Lung (tissue), 11 donors: ENCODE measurements at regions not wholly inside any gene's neighbourhood (a gene's known extent, or its start where the extent isn't known, plus 50 kb on each side); places are given as distances from the start of the nearest gene placed in this dataset.

Source experiments
- ATAC-seq: fragments of 200-7000 bp; cut with Tn5 transposase; one replicate; pipeline ENCODE4 v1.9.1; 2020; ENCODE audit warnings: moderate number of reproducible peaks; ENCODE audit not compliant: insufficient read depth, low FRiP score
- DNase-seq, 3 donors: peaks; one replicate each; pipeline ENCODE4 v3.0.0-alpha.2; 2013 to 2017
- H3K27ac ChIP-seq, 2 donors: one replicate each; pipeline ENCODE4 v1.5.1; 2013; ENCODE audit warnings: mild to moderate bottlenecking in 2 of 2, moderate library complexity in 2 of 2, control low read depth in 1 of 2, inconsistent platforms in 1 of 2, low read depth in 1 of 2, low read length in 1 of 2
- H3K27me3 ChIP-seq, 3 donors: one replicate each; pipeline ENCODE4 v1.5.1; 2013; ENCODE audit warnings: low read length in 2 of 3; ENCODE audit not compliant: control insufficient read depth in 3 of 3, insufficient read depth in 3 of 3
- H3K36me3 ChIP-seq, 4 donors: one replicate each; pipeline ENCODE4 v1.5.1; 2013; ENCODE audit warnings: low read length in 4 of 4, mild to moderate bottlenecking in 1 of 4, moderate library complexity in 1 of 4; ENCODE audit not compliant: control insufficient read depth in 4 of 4, insufficient read depth in 4 of 4
- H3K4me1 ChIP-seq, 5 donors: one replicate each; pipeline ENCODE4 v1.5.1; 2013; ENCODE audit warnings: low read length in 5 of 5, mild to moderate bottlenecking in 2 of 5, moderate library complexity in 1 of 5; ENCODE audit not compliant: control insufficient read depth in 5 of 5, insufficient read depth in 5 of 5
- H3K4me3 ChIP-seq: one replicate; pipeline ENCODE4 v1.5.1; 2013; ENCODE audit warnings: mild to moderate bottlenecking, control low read depth, moderate library complexity
- H3K9ac ChIP-seq, 2 donors: one replicate each; pipeline ENCODE4 v1.5.1; 2013; ENCODE audit warnings: low read length in 2 of 2, control low read depth in 1 of 2; ENCODE audit not compliant: insufficient read depth in 1 of 2
- H3K9me3 ChIP-seq, 4 donors: one replicate each; pipeline ENCODE4 v1.5.1; 2013; ENCODE audit warnings: low read length in 3 of 4, mild to moderate bottlenecking in 1 of 4, moderate library complexity in 1 of 4; ENCODE audit not compliant: control insufficient read depth in 4 of 4, insufficient read depth in 3 of 4
- WGBS, 2 donors: extraction: QIAGEN DNeasy Blood & Tissue Kit; methylation state at CpG; one replicate each; pipeline ENCODE4 v1.1.7; 2013; 5-methylcytosine and 5-hydroxymethylcytosine counted together
- TF ChIP-seq, protein P1 (sequence below): IDR thresholded peaks from 2 replicates; pipeline ENCODE4 v1.5.1; 2012; ENCODE audit warnings: mild to moderate bottlenecking; ENCODE audit errors: control extremely low read depth, extremely low read depth
- donor health status: control.
- donor health status: control.
- donor health status: Bipolar disorder and iron deficiency.
- donor health status: healthy.
- donor health status: DM: yes; HTN: yes; CAD: no.

DNA sequence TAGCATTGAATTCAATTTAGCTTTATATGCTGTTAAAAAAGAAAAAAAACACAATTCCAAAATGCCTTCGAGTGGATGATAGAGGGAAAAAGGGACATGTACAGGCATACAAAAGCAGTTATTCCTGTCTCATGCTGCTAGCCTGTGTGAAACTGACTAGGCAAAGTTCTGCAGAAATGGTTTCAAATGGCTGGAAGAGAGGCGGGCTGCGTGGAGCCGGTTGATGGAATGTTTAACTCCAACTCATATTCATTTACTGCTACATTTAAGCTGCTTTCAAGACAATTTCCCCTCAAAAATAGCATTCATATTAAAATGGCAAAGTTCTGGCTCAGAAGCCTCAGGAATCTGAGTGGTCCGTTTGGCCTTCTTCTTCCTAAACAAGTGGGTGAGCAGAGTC is 143.8 kb upstream of the PPARGC1A start:
- 85 to 86% methylated on average over 5 of the region's 5 CpGs for WGBS, 2 donors
- H3K4me1 ChIP-seq = peaks cover 0 to 10% (median 0%) of the 10 kb centered on the region in 5 donors
- TF ChIP-seq, protein P1, sequence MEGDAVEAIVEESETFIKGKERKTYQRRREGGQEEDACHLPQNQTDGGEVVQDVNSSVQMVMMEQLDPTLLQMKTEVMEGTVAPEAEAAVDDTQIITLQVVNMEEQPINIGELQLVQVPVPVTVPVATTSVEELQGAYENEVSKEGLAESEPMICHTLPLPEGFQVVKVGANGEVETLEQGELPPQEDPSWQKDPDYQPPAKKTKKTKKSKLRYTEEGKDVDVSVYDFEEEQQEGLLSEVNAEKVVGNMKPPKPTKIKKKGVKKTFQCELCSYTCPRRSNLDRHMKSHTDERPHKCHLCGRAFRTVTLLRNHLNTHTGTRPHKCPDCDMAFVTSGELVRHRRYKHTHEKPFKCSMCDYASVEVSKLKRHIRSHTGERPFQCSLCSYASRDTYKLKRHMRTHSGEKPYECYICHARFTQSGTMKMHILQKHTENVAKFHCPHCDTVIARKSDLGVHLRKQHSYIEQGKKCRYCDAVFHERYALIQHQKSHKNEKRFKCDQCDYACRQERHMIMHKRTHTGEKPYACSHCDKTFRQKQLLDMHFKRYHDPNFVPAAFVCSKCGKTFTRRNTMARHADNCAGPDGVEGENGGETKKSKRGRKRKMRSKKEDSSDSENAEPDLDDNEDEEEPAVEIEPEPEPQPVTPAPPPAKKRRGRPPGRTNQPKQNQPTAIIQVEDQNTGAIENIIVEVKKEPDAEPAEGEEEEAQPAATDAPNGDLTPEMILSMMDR = no peak
- no peaks in the 10 kb centered on the region for H3K36me3 ChIP-seq
- H3K4me3 ChIP-seq = no peak overlapping the region
- H3K9ac ChIP-seq = no peak overlapping the region
- no peak for ATAC-seq
- no peaks in the 10 kb centered on the region for H3K27me3 ChIP-seq
- DNase-seq = no peak
- H3K9me3 ChIP-seq = no peaks in the 10 kb centered on the region
- H3K27ac ChIP-seq = no peak overlapping the region

DNA sequence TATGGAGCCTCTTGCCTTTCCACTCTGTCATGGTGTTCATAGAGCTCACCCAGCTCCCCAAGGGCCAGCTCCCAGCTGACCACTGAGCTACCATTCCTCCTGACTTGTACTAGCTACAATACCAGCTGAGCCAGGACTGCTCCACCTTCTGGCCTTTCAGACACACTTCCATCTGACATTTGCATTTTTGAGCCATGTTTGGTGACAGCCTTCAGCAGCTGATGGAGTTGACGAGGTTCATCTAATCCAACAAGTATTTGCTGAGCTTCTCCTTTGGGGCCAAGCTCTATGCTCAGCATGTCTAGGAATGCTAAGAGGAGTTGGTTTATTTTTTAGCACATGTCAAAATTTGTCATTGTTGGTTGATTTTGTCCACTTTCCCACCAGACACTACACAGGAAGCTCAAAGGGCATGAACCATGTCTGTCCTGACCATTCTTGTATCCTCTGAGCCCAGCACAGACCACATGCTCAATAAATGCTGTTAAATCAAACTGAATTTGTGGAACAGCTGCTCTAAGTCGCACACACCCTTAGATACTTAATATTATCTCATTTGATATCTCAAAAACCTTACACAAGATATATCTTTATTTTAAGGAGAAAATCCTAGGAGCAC is 142.6 kb upstream of the PPARGC1A start:
- Histone ChIP-seq H3K9me3 (no peaks in the 10 kb centered on the region), H3K4me1 (peaks cover 0 to 14% (median 0%) of the 10 kb centered on the region in 5 donors), H3K27me3 (no peaks in the 10 kb centered on the region), H3K36me3 (no peaks in the 10 kb centered on the region), H3K4me3 (no peak overlapping the region), H3K27ac (no peak overlapping the region), H3K9ac (no peak overlapping the region)
- DNase-seq (no peak), ATAC-seq (no peak)
- TF ChIP-seq, protein P1 = no peak
- WGBS, 2 donors = 71 to 74% methylated on average over 2 of the region's 2 CpGs

DNA sequence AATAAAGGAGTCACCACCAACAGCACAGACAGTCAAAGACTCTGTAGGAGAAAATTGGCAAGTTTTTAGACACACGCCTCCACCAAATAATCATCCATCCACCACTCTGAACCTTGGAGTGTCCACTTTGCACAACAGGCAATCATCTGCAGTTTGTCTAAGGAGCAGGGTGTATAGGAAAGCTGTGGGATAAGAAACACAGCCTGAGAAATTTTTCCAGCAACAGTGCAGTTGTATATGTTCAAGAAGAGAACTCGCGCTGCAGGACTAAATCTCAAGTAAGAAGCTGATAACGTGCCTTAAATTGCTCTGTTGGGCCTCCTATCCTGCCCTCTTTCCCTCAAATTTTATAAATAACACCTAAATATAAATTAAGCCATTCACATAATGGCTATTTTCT is 136.7 kb upstream of the PPARGC1A start:
- Histone ChIP-seq H3K27ac (no peak overlapping the region), H3K36me3 (no peaks in the 10 kb centered on the region), H3K9me3 (no peaks in the 10 kb centered on the region), H3K9ac (no peak overlapping the region), H3K4me3 (no peak overlapping the region), H3K4me1 (peaks cover 0 to 48% (median 20%) of the 10 kb centered on the region in 5 donors), H3K27me3 (no peaks in the 10 kb centered on the region)
- DNase-seq (peak in 2 of 3 donors; percentile 57 to 77), ATAC-seq (no peak)
- 77 to 92% methylated on average over 4 of the region's 4 CpGs for WGBS, 2 donors
- TF ChIP-seq, protein P1 = no peak

DNA sequence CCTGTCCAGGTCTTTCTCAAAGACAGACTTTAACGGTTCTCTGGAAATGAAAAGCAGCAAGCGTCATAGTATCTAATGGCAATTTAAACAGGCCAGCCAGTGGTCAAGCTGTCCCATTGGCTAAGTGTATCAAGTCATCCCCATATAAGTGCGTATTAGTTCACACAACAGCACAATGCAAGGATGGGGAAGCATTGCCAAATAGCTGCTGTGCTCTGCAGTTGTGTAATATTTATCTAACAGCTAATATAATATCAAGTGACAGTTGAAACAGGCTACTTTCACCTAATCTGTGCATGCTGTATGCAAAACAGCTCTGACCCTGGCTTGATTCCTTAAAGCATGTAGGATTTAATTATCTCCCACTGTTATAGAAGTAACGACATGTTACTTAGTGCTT is 134.8 kb upstream of the PPARGC1A start:
- Histone ChIP-seq H3K9me3 (no peaks in the 10 kb centered on the region), H3K9ac (no peak overlapping the region), H3K4me1 (peaks cover 0 to 44% (median 20%) of the 10 kb centered on the region in 5 donors), H3K36me3 (no peaks in the 10 kb centered on the region), H3K27me3 (no peaks in the 10 kb centered on the region), H3K27ac (no peak overlapping the region), H3K4me3 (no peak overlapping the region)
- WGBS, 2 donors = 66 to 68% methylated on average over 4 of the region's 4 CpGs
- peak; percentile 29 for ATAC-seq
- DNase-seq = peak; percentile 78 to 99 (median 95)
- TF ChIP-seq, protein P1 = no peak
